WTC11 (cell line): ENCODE measurements at regions not wholly inside any gene's neighbourhood (a gene's known extent, or its start where the extent isn't known, plus 50 kb on each side); places are given as distances from the start of the nearest gene placed in this dataset.

Experiments
- ATF6 ChIP-seq: sonication (generic); formaldehyde crosslinking; IDR thresholded peaks from 2 replicates; pipeline ENCODE4 v1.8.1; 2023; ENCODE audit warnings: mild to moderate bottlenecking, missing genetic modification reagents
- CREM ChIP-seq: sonication (generic); formaldehyde crosslinking; IDR thresholded peaks from 2 replicates; pipeline ENCODE4 v1.8.1; 2022; ENCODE audit warnings: mild to moderate bottlenecking, missing genetic modification reagents, moderate library complexity
- FOXJ3 ChIP-seq: sonication (generic); formaldehyde crosslinking; IDR thresholded peaks from 2 replicates; pipeline ENCODE4 v1.9.0; 2021; ENCODE audit warnings: missing genetic modification reagents, mild to moderate bottlenecking, borderline replicate concordance
- GRHL2 ChIP-seq: fragments of 250-450 bp; sonication (Bioruptor Pico); IDR thresholded peaks from 2 replicates; pipeline ENCODE4 v1.8.0; 2022; ENCODE audit warnings: mild to moderate bottlenecking, moderate library complexity; ENCODE audit not compliant: insufficient replicate concordance, severe bottlenecking
- JAZF1 ChIP-seq: fragments of 250-450 bp; sonication (Bioruptor Pico); IDR thresholded peaks from 2 replicates; pipeline ENCODE4 v1.9.0; 2021; ENCODE audit warnings: moderate library complexity, mild to moderate bottlenecking, inconsistent platforms
- JUN ChIP-seq: sonication (generic); formaldehyde crosslinking; IDR thresholded peaks from 2 replicates; pipeline ENCODE4 v1.8.0; 2023; ENCODE audit warnings: mild to moderate bottlenecking, missing genetic modification reagents
- ZNF281 ChIP-seq: sonication (generic); formaldehyde crosslinking; IDR thresholded peaks from 2 replicates; pipeline ENCODE4 v1.8.0; 2023; ENCODE audit warnings: mild to moderate bottlenecking, missing genetic modification reagents
- ZNF317 ChIP-seq: sonication (generic); formaldehyde crosslinking; IDR thresholded peaks from 2 replicates; pipeline ENCODE4 v1.8.1; 2023; ENCODE audit warnings: low read depth, mild to moderate bottlenecking, moderate library complexity, missing genetic modification reagents, borderline replicate concordance
- TF ChIP-seq, protein P1 (sequence below): sonication (generic); formaldehyde crosslinking; IDR thresholded peaks from 2 replicates; pipeline ENCODE4 v1.8.1; 2022; ENCODE audit warnings: missing genetic modification reagents, borderline replicate concordance
- TF ChIP-seq, protein P2 (sequence below): fragments of 200-600 bp; IDR thresholded peaks from 2 replicates; pipeline ENCODE4 v1.8.0; 2022; ENCODE audit warnings: antibody characterized with exemption
- TF ChIP-seq, protein P3 (sequence below): sonication (generic); formaldehyde crosslinking; IDR thresholded peaks from 2 replicates; pipeline ENCODE4 v1.8.1; 2023; ENCODE audit warnings: mild to moderate bottlenecking, moderate library complexity, missing genetic modification reagents

DNA sequence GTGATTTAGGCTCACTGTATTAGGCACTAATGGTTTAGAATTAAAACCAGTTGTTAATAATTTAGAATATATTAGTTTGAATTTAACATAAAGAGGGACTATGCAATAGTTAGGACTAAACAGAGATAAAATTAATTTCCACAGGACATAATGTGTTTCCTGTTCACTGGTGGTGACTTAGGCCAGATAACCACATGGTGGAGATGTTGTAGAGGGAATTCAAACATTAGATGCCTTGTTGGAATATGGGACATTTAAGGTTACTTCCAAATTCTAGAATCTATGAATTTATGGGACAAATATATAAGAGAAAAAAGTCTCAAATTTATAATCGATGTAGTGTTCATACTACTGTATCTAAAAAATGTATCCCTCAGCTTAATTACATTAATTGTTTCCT, 615.5 kb upstream of the KLHL1 start:
- TF ChIP-seq, protein P1, sequence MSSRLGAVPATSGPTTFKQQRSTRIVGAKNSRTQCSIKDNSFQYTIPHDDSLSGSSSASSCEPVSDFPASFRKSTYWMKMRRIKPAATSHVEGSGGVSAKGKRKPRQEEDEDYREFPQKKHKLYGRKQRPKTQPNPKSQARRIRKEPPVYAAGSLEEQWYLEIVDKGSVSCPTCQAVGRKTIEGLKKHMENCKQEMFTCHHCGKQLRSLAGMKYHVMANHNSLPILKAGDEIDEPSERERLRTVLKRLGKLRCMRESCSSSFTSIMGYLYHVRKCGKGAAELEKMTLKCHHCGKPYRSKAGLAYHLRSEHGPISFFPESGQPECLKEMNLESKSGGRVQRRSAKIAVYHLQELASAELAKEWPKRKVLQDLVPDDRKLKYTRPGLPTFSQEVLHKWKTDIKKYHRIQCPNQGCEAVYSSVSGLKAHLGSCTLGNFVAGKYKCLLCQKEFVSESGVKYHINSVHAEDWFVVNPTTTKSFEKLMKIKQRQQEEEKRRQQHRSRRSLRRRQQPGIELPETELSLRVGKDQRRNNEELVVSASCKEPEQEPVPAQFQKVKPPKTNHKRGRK: no peak
- TF ChIP-seq ZNF317 (CRISPR knock-in tag) (no peak), JUN (no peak), ATF6 (CRISPR knock-in tag) (no peak), JAZF1 (CRISPR knock-in tag) (no peak), FOXJ3 (CRISPR knock-in tag) (no peak), GRHL2 (CRISPR knock-in tag) (no peak), ZNF281 (CRISPR knock-in tag) (no peak), CREM (no peak)
- TF ChIP-seq, protein P2, sequence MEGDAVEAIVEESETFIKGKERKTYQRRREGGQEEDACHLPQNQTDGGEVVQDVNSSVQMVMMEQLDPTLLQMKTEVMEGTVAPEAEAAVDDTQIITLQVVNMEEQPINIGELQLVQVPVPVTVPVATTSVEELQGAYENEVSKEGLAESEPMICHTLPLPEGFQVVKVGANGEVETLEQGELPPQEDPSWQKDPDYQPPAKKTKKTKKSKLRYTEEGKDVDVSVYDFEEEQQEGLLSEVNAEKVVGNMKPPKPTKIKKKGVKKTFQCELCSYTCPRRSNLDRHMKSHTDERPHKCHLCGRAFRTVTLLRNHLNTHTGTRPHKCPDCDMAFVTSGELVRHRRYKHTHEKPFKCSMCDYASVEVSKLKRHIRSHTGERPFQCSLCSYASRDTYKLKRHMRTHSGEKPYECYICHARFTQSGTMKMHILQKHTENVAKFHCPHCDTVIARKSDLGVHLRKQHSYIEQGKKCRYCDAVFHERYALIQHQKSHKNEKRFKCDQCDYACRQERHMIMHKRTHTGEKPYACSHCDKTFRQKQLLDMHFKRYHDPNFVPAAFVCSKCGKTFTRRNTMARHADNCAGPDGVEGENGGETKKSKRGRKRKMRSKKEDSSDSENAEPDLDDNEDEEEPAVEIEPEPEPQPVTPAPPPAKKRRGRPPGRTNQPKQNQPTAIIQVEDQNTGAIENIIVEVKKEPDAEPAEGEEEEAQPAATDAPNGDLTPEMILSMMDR: no peak
- TF ChIP-seq, protein P3, sequence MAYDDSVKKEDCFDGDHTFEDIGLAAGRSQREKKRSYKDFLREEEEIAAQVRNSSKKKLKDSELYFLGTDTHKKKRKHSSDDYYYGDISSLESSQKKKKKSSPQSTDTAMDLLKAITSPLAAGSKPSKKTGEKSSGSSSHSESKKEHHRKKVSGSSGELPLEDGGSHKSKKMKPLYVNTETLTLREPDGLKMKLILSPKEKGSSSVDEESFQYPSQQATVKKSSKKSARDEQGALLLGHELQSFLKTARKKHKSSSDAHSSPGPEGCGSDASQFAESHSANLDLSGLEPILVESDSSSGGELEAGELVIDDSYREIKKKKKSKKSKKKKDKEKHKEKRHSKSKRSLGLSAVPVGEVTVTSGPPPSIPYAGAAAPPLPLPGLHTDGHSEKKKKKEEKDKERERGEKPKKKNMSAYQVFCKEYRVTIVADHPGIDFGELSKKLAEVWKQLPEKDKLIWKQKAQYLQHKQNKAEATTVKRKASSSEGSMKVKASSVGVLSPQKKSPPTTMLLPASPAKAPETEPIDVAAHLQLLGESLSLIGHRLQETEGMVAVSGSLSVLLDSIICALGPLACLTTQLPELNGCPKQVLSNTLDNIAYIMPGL: no peak
